Loucy (cell line): ENCODE measurements at regions not wholly inside any gene's neighbourhood (a gene's known extent, or its start where the extent isn't known, plus 50 kb on each side); places are given as distances from the start of the nearest gene placed in this dataset.

Experiments
- H2AFZ ChIP-seq: fragments of 200-600 bp; sonication (generic); 2 replicates; pipeline ENCODE4 v1.6.0; 2016; ENCODE audit warnings: antibody characterized with exemption, mild to moderate bottlenecking, low read length, moderate library complexity
- H3F3A ChIP-seq: fragments of 200-600 bp; 2 replicates; pipeline ENCODE4 v1.6.0; 2016; ENCODE audit warnings: antibody characterized with exemption, low read depth, mild to moderate bottlenecking
- H3K27me3 ChIP-seq: fragments of 200-600 bp; sonication (generic); 2 replicates; pipeline ENCODE4 v1.6.1; 2014; ENCODE audit warnings: low read length, mild to moderate bottlenecking; ENCODE audit not compliant: insufficient read depth, poor library complexity, severe bottlenecking
- H3K36me3 ChIP-seq: fragments of 200-600 bp; sonication (generic); 2 replicates; pipeline ENCODE4 v1.6.1; 2016; ENCODE audit warnings: low read length; ENCODE audit not compliant: insufficient read depth
- H3K4me1 ChIP-seq: fragments of 200-600 bp; sonication (generic); 2 replicates; pipeline ENCODE4 v1.5.1; 2014; ENCODE audit warnings: low read length, mild to moderate bottlenecking; ENCODE audit not compliant: insufficient read depth, poor library complexity, severe bottlenecking
- H3K4me2 ChIP-seq: fragments of 200-600 bp; sonication (generic); 2 replicates; pipeline ENCODE4 v1.6.0; 2014; ENCODE audit warnings: antibody characterized with exemption, low read length, low read depth, mild to moderate bottlenecking; ENCODE audit not compliant: poor library complexity, severe bottlenecking
- H3K4me3 ChIP-seq: fragments of 200-600 bp; sonication (generic); 2 replicates; pipeline ENCODE4 v1.5.1; 2014; ENCODE audit warnings: low read length, mild to moderate bottlenecking, mixed read lengths; ENCODE audit not compliant: poor library complexity, severe bottlenecking
- H3K79me2 ChIP-seq: fragments of 200-600 bp; sonication (generic); 2 replicates; pipeline ENCODE4 v1.6.1; 2014; ENCODE audit warnings: low read length; ENCODE audit not compliant: insufficient read depth
- H3K9ac ChIP-seq: fragments of 200-600 bp; sonication (generic); 2 replicates; pipeline ENCODE4 v1.6.0; 2014; ENCODE audit warnings: mild to moderate bottlenecking, low read depth, low read length, moderate library complexity; ENCODE audit not compliant: poor library complexity, severe bottlenecking
- H3K9me2 ChIP-seq: fragments of 200-600 bp; sonication (generic); replicated peaks from 2 replicates; pipeline ENCODE4 v1.6.1; 2016; ENCODE audit warnings: low read depth, low read length, mixed read lengths
- H3K9me3 ChIP-seq: fragments of 200-600 bp; sonication (generic); 2 replicates; pipeline ENCODE4 v1.6.1; 2014; ENCODE audit warnings: mild to moderate bottlenecking, antibody characterized with exemption, low read length, low read depth; ENCODE audit not compliant: insufficient read depth
- H4K20me1 ChIP-seq: fragments of 200-600 bp; sonication (generic); 2 replicates; pipeline ENCODE4 v1.6.0; 2014; ENCODE audit warnings: antibody characterized with exemption, low read length, mild to moderate bottlenecking; ENCODE audit not compliant: insufficient read depth, poor library complexity, severe bottlenecking
- CTCF ChIP-seq: fragments of 200-600 bp; sonication (generic); conservative IDR thresholded peaks from 2 replicates; pipeline ENCODE4 v1.5.1; 2014; ENCODE audit warnings: mild to moderate bottlenecking, antibody characterized with exemption, low read length
- EZH2phosphoT487 ChIP-seq: fragments of 200-600 bp; IDR thresholded peaks from 2 replicates; pipeline ENCODE4 v1.6.1; 2018; ENCODE audit warnings: antibody characterized with exemption, mild to moderate bottlenecking, moderate library complexity, borderline replicate concordance

- H3K27me3 ChIP-seq, result no peaks in the 10 kb centered on the region
- no peak overlapping the region for H3K4me2 ChIP-seq
- no peaks in the 10 kb centered on the region for H4K20me1 ChIP-seq
- H3K9ac ChIP-seq, result no peak overlapping the region
- no peaks in the 10 kb centered on the region for H3K4me1 ChIP-seq
- H2AFZ ChIP-seq, result no peak overlapping the region
- H3K79me2 ChIP-seq, result no peaks in the 10 kb centered on the region
- H3K36me3 ChIP-seq, result no peaks in the 10 kb centered on the region
- TF ChIP-seq CTCF (no peak), EZH2phosphoT487 (no peak)
- H3K4me3 ChIP-seq, result no peak overlapping the region
- H3K9me3 ChIP-seq, result no peaks in the 10 kb centered on the region
- no peaks in the 10 kb centered on the region for H3F3A ChIP-seq
- no peaks in the 10 kb centered on the region for H3K9me2 ChIP-seq
Measured at GRCh38 chr22:34096770-34097169, 176.5 kb upstream of the LARGE1 start.

DNA sequence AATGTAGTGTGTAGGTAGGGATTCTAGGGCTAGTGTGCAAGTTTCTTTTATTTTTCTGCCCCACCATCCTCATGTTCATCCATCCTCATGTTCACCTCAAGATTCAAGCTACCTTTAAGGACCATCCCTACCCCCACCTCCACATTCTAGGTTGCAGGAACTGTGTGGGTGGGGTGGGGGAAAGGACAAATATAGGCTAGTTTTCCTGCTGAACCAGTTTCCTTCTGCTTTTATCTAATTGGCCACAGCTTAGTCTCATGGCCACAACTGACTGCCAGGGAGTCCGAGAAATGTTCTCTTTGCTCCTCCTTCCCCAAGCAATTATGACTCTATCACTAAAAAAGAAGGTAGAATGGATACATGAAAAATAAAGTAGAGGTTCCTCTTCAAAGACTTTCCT lies 179.0 kb upstream of the LARGE1 start:
- no peaks in the 10 kb centered on the region for H3F3A ChIP-seq
- H4K20me1 ChIP-seq, result no peaks in the 10 kb centered on the region
- no peak overlapping the region for H3K4me3 ChIP-seq
- TF ChIP-seq CTCF (no peak), EZH2phosphoT487 (no peak)
- no peak overlapping the region for H3K9ac ChIP-seq
- H3K9me2 ChIP-seq, result no peaks in the 10 kb centered on the region
- no peaks in the 10 kb centered on the region for H3K79me2 ChIP-seq
- H3K27me3 ChIP-seq, result no peaks in the 10 kb centered on the region
- no peaks in the 10 kb centered on the region for H3K4me1 ChIP-seq
- H2AFZ ChIP-seq, result no peak overlapping the region
- no peaks in the 10 kb centered on the region for H3K9me3 ChIP-seq
- H3K4me2 ChIP-seq, result no peak overlapping the region
- no peaks in the 10 kb centered on the region for H3K36me3 ChIP-seq

DNA sequence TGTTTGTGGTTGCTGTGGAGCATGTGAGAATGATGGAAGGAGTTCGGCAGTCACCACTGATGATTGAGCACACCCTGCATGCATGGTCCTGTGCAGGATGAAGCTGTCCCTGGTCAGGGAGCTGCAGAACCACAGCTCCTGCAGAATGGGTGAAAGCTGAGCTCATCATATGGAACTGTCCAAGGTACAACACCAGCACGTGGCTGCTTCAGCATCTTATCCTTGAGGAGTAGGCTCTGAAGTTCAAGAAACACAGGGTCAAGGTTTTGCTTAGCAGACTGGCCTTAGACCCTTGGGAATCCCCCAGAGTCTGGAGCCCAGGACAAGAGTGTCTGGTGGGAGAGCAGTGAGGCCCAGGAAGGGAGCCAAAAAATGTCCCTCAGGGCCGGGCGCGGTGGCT lies 182.4 kb upstream of the LARGE1 start:
- H3K9me2 ChIP-seq, result no peaks in the 10 kb centered on the region
- no peaks in the 10 kb centered on the region for H4K20me1 ChIP-seq
- H3F3A ChIP-seq, result no peaks in the 10 kb centered on the region
- no peaks in the 10 kb centered on the region for H3K4me1 ChIP-seq
- H3K79me2 ChIP-seq, result no peaks in the 10 kb centered on the region
- no peaks in the 10 kb centered on the region; the same call in 1 of the 2 replicates for H3K9me3 ChIP-seq
- H3K4me2 ChIP-seq, result no peak overlapping the region
- TF ChIP-seq CTCF, result no peak
- TF ChIP-seq EZH2phosphoT487, result no peak
- H2AFZ ChIP-seq, result no peak overlapping the region
- no peaks in the 10 kb centered on the region for H3K27me3 ChIP-seq
- H3K36me3 ChIP-seq, result no peaks in the 10 kb centered on the region
- no peak overlapping the region for H3K9ac ChIP-seq
- no peak overlapping the region for H3K4me3 ChIP-seq
